CD14-positive monocyte (primary cell): ENCODE measurements at regions not wholly inside any gene's neighbourhood (a gene's known extent, or its start where the extent isn't known, plus 50 kb on each side); places are given as distances from the start of the nearest gene placed in this dataset.

Experiments
- DNase-seq, 3 donors: peaks; one replicate each; pipeline ENCODE4 v3.0.0-alpha.2; 2011 to 2022
- H2AFZ ChIP-seq: 2 replicates; pipeline ENCODE4 v1.6.0; 2012; ENCODE audit warnings: mild to moderate bottlenecking, low read depth, low read length, inconsistent platforms; ENCODE audit not compliant: insufficient read depth, poor library complexity, severe bottlenecking
- H3K27ac ChIP-seq, 2 donors: 1 replicate in 1 of 2; 2 replicates in 1 of 2; pipeline ENCODE4 v1.5.1; 2012 to 2013; ENCODE audit warnings: low read length in 2 of 2, control low read depth in 1 of 2, inconsistent platforms in 1 of 2, low read depth in 1 of 2, mild to moderate bottlenecking in 1 of 2
- H3K27me3 ChIP-seq, 2 donors: one replicate each; pipeline versions ENCODE4 v1.6.0 to v1.6.1; 2011 to 2013; ENCODE audit warnings: low read length in 2 of 2; ENCODE audit not compliant: control insufficient read depth in 2 of 2, insufficient read depth in 2 of 2
- H3K36me3 ChIP-seq, 2 donors: replicated peaks in 1 of 2; 1 replicate in 1 of 2; 2 replicates in 1 of 2; pipeline versions ENCODE4 v1.5.1 to v1.6.1; 2012 to 2013; ENCODE audit warnings: low read length in 2 of 2, control low read depth in 1 of 2, inconsistent platforms in 1 of 2, mild to moderate bottlenecking in 1 of 2; ENCODE audit not compliant: insufficient read depth in 2 of 2, control insufficient read depth in 1 of 2
- H3K4me1 ChIP-seq, 2 donors: 1 replicate in 1 of 2; 2 replicates in 1 of 2; pipeline versions ENCODE4 v1.5.1 to v1.6.1; 2012 to 2013; ENCODE audit warnings: low read length in 2 of 2, control low read depth in 1 of 2, inconsistent platforms in 1 of 2, mild to moderate bottlenecking in 1 of 2, moderate library complexity in 1 of 2; ENCODE audit not compliant: insufficient read depth in 2 of 2, control insufficient read depth in 1 of 2
- H3K4me2 ChIP-seq: replicated peaks from 2 replicates; pipeline ENCODE3; 2012; ENCODE audit warnings: low read length, moderate library complexity, mild to moderate bottlenecking; ENCODE audit not compliant: poor library complexity, severe bottlenecking; ENCODE audit errors: extremely low read depth
- H3K4me3 ChIP-seq, 3 experiments: fragments of 200-600 bp in 1 of 3; sonication (generic) in 1 of 3; replicated peaks in 1 of 3; 1 replicate in 2 of 3; 2 replicates in 1 of 3; pipeline ENCODE4 v1.5.1; 2011 to 2013; ENCODE audit warnings: low read length in 3 of 3, mild to moderate bottlenecking in 3 of 3, control low read depth in 2 of 3, low read depth in 2 of 3, inconsistent platforms in 1 of 3, moderate library complexity in 1 of 3
- H3K79me2 ChIP-seq: 2 replicates; pipeline ENCODE4 v1.6.0; 2012; ENCODE audit warnings: mild to moderate bottlenecking, control low read depth, inconsistent platforms, low read length, moderate library complexity; ENCODE audit not compliant: insufficient read depth
- H3K9ac ChIP-seq: 2 replicates; pipeline ENCODE4 v1.6.0; 2017; ENCODE audit warnings: low read length, mild to moderate bottlenecking; ENCODE audit not compliant: insufficient read depth, poor library complexity, severe bottlenecking
- H3K9me3 ChIP-seq, 2 donors: replicated peaks in 1 of 2; 1 replicate in 1 of 2; 2 replicates in 1 of 2; pipeline versions ENCODE4 v1.5.1 to v1.6.1; 2012 to 2013; ENCODE audit warnings: low read length in 2 of 2, control low read depth in 1 of 2; ENCODE audit not compliant: control insufficient read depth in 1 of 2, insufficient read depth in 1 of 2
- H4K20me1 ChIP-seq: 2 replicates; pipeline ENCODE4 v1.6.0; 2012; ENCODE audit warnings: mild to moderate bottlenecking, low read length, control low read depth, moderate library complexity; ENCODE audit not compliant: insufficient read depth
- H3K27ac Mint-ChIP-seq, 7 donors: one replicate each; pipeline ENCODE4 v1.8.0; 2020; ENCODE audit warnings: mild to moderate bottlenecking in 7 of 7, mixed read lengths in 7 of 7, moderate library complexity in 6 of 7, inconsistent platforms in 2 of 7
- H3K27me3 Mint-ChIP-seq, 3 donors: one replicate each; pipeline ENCODE4 v1.8.0; 2021 to 2022; ENCODE audit warnings: low read depth in 3 of 3, mild to moderate bottlenecking in 3 of 3, mixed read lengths in 3 of 3, moderate library complexity in 3 of 3, inconsistent platforms in 1 of 3
- H3K36me3 Mint-ChIP-seq, 2 donors: one replicate each; pipeline ENCODE4 v1.8.0; 2020; ENCODE audit warnings: mixed read lengths in 2 of 2, inconsistent platforms in 1 of 2, mild to moderate bottlenecking in 1 of 2
- H3K4me1 Mint-ChIP-seq: one replicate; pipeline ENCODE4 v1.8.0; 2020; ENCODE audit warnings: mild to moderate bottlenecking, mixed read lengths
- H3K4me3 Mint-ChIP-seq, 2 donors: one replicate each; pipeline ENCODE4 v1.8.0; 2020; ENCODE audit warnings: mild to moderate bottlenecking in 2 of 2, mixed read lengths in 2 of 2, moderate library complexity in 1 of 2
- H3K9me3 Mint-ChIP-seq, 7 donors: one replicate each; pipeline ENCODE4 v1.8.0; 2020 to 2022; ENCODE audit warnings: mixed read lengths in 7 of 7, mild to moderate bottlenecking in 6 of 7, moderate library complexity in 6 of 7, inconsistent platforms in 2 of 7
- WGBS: methylation state at CpG from one replicate; pipeline ENCODE4 v1.1.5; 2013; ENCODE audit warnings: missing lambda C conversion rate; ENCODE audit not compliant: insufficient coverage; 5-methylcytosine and 5-hydroxymethylcytosine counted together
- intact Hi-C, 2 donors: fragments of 100-400 bp; cut with micrococcal nuclease; formaldehyde crosslinking; loops; one replicate each; pipeline versions ENCODE4 v1.15.0 to v1.15.1; 2023
- TF ChIP-seq, protein P1 (sequence below): fragments of 200-600 bp; IDR thresholded peaks from one replicate; pipeline ENCODE4 v1.8.0; 2022; ENCODE audit warnings: antibody characterized with exemption, mild to moderate bottlenecking

DNA sequence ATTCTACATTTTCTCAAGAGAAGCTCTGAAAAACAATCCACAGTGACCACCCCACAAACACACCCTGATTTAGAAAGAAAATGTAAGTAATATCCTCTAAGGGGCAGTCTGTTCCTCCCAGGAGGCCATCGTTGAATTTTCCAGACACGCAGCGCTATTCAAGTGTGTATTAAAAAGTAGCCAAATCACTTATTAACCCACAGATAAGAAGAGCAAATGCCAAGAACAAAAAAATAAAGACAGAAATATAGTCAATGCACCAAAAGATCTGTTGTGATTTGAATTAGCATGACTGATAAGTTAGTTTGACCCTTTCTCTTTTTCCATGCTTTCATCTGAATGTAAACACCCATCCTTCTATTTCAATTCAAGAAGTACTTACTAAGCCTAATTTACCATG, 622.8 kb upstream of the ZNF385D start:
- H3K4me1 ChIP-seq = peaks cover 0 to 7% of the 10 kb centered on the region in 2 donors
- H3K9me3 ChIP-seq = peaks cover 0 to 13% of the 10 kb centered on the region in 2 donors
- H3K4me1 Mint-ChIP-seq = peaks cover 11% of the 10 kb centered on the region
- no peak overlapping the region for H3K4me2 ChIP-seq
- no peak overlapping the region for H3K27ac Mint-ChIP-seq
- H3K4me3 ChIP-seq = no peak overlapping the region
- H3K9ac ChIP-seq = no peak overlapping the region
- TF ChIP-seq, protein P1, sequence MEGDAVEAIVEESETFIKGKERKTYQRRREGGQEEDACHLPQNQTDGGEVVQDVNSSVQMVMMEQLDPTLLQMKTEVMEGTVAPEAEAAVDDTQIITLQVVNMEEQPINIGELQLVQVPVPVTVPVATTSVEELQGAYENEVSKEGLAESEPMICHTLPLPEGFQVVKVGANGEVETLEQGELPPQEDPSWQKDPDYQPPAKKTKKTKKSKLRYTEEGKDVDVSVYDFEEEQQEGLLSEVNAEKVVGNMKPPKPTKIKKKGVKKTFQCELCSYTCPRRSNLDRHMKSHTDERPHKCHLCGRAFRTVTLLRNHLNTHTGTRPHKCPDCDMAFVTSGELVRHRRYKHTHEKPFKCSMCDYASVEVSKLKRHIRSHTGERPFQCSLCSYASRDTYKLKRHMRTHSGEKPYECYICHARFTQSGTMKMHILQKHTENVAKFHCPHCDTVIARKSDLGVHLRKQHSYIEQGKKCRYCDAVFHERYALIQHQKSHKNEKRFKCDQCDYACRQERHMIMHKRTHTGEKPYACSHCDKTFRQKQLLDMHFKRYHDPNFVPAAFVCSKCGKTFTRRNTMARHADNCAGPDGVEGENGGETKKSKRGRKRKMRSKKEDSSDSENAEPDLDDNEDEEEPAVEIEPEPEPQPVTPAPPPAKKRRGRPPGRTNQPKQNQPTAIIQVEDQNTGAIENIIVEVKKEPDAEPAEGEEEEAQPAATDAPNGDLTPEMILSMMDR = no peak
- H3K36me3 ChIP-seq = no peaks in the 10 kb centered on the region
- peaks cover 31 to 38% of the 10 kb centered on the region in 2 donors for H3K27me3 ChIP-seq
- H3K4me3 Mint-ChIP-seq = peak overlapping the region in 1 of 2 donors; percentile 2
- H3K36me3 Mint-ChIP-seq = no peaks in the 10 kb centered on the region
- intact Hi-C loops = no loop called here
- H3K27me3 Mint-ChIP-seq = peaks cover 32 to 42% (median 32%) of the 10 kb centered on the region in 3 donors
- WGBS = no CpG with 5 or more reads among the region's 3 CpGs
- no peak overlapping the region for H2AFZ ChIP-seq
- peaks cover 0 to 3% (median 0%) of the 10 kb centered on the region in 7 donors for H3K9me3 Mint-ChIP-seq
- H3K27ac ChIP-seq = no peak overlapping the region
- H3K79me2 ChIP-seq = no peaks in the 10 kb centered on the region
- no peak for DNase-seq
- H4K20me1 ChIP-seq = no peaks in the 10 kb centered on the region

DNA sequence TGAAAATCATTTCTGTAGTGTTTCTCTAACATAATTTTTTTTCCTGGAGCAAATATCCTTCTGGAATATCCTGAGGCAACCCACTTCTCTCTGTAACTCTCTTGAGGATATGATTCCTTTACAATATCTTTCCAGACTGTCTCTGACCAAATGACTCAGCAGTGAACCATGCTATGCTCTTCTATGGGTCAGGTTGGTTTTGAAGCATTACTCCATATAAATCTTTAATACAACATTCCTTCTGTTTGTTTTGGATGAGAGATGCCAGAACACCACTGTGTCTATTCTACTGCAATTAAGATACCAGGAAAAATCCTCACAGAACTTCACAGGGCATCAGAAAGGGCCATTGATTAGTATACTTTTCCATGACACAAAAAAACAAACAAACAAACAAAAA, 626.4 kb upstream of the ZNF385D start:
- Mint-ChIP-seq H3K4me1 (peaks cover 4% of the 10 kb centered on the region), H3K27ac (no peak overlapping the region)

More for the DNA sequence above, 626.4 kb upstream of the ZNF385D start:
- H3K79me2 ChIP-seq = no peaks in the 10 kb centered on the region
- peaks cover 0 to 6% of the 10 kb centered on the region in 2 donors for H3K9me3 ChIP-seq
- TF ChIP-seq, protein P1 = no peak
- no peaks in the 10 kb centered on the region for H4K20me1 ChIP-seq
- no peak overlapping the region for H3K4me3 Mint-ChIP-seq
- intact Hi-C loops = no loop called here
- no peak overlapping the region for H3K9ac ChIP-seq
- no peak overlapping the region for H2AFZ ChIP-seq
- no peaks in the 10 kb centered on the region for H3K36me3 Mint-ChIP-seq
- H3K27me3 ChIP-seq = peaks cover 17 to 20% of the 10 kb centered on the region in 2 donors
- no peak overlapping the region for H3K27ac ChIP-seq
- H3K4me1 ChIP-seq = no peaks in the 10 kb centered on the region
- H3K27me3 Mint-ChIP-seq = peaks cover 14 to 22% (median 14%) of the 10 kb centered on the region in 3 donors
- no peak for DNase-seq
- no peak overlapping the region for H3K4me3 ChIP-seq
- peaks cover 0 to 3% (median 0%) of the 10 kb centered on the region in 7 donors for H3K9me3 Mint-ChIP-seq
- H3K36me3 ChIP-seq = no peaks in the 10 kb centered on the region
- no peak overlapping the region for H3K4me2 ChIP-seq
